OCI-LY7 (cell line): ENCODE measurements at regions not wholly inside any gene's neighbourhood (a gene's known extent, or its start where the extent isn't known, plus 50 kb on each side); places are given as distances from the start of the nearest gene placed in this dataset.

Source experiments
- BruUV-seq: library from RNA; stranded (reverse); fragments of 400-500 nt; replicated peaks from 2 replicates; lab custom pipeline; 2021; lab: Mats Ljungman, UMichigan
- CTCF ChIA-PET: fragments of 300-600 bp; sonication (Branson Sonifier 250); formaldehyde crosslinking; loops from one replicate; lab custom pipeline; 2022; ENCODE audit warnings: antibody characterized with exemption; ENCODE audit not compliant: unreplicated experiment; lab: Charles Lee
- POLR2A ChIA-PET: fragments of 300-600 bp; sonication (Branson Sonifier 250); formaldehyde crosslinking; loops from one replicate; lab custom pipeline; 2022; ENCODE audit warnings: antibody characterized with exemption; lab: Charles Lee
- DNase-seq: peaks from one replicate; pipeline ENCODE4 v3.0.0-alpha.2; 2015; ENCODE audit warnings: low spot score
- H2AFZ ChIP-seq: fragments of 200-600 bp; sonication (generic), shearing (Covaris generic); 2 replicates; pipeline ENCODE4 v1.6.1; 2014; ENCODE audit warnings: mild to moderate bottlenecking, antibody characterized with exemption, low read length, moderate library complexity
- H3K27ac ChIP-seq: fragments of 200-600 bp; sonication (generic); 2 replicates; pipeline ENCODE4 v1.5.1; 2014; ENCODE audit warnings: mixed run types, low read depth, mild to moderate bottlenecking, moderate library complexity, low read length, inconsistent platforms; ENCODE audit not compliant: poor library complexity, severe bottlenecking
- H3K36me3 ChIP-seq: fragments of 200-600 bp; sonication (generic); 2 replicates; pipeline ENCODE4 v1.6.1; 2014; ENCODE audit warnings: mild to moderate bottlenecking, antibody characterized with exemption, low read length, moderate library complexity, mixed read lengths; ENCODE audit not compliant: insufficient read depth
- H3K4me1 ChIP-seq: fragments of 200-600 bp; sonication (generic); 2 replicates; pipeline ENCODE4 v1.5.1; 2014; ENCODE audit warnings: mild to moderate bottlenecking, low read length; ENCODE audit not compliant: insufficient read depth, poor library complexity, severe bottlenecking
- H3K4me2 ChIP-seq: fragments of 200-600 bp; sonication (generic); 2 replicates; pipeline ENCODE4 v1.6.1; 2014; ENCODE audit warnings: mild to moderate bottlenecking, low read length
- H3K4me3 ChIP-seq: fragments of 200-600 bp; sonication (generic); 2 replicates; pipeline ENCODE4 v1.5.1; 2014; ENCODE audit warnings: mild to moderate bottlenecking, low read depth, low read length; ENCODE audit not compliant: poor library complexity, severe bottlenecking
- H3K79me2 ChIP-seq: fragments of 200-600 bp; sonication (generic); 2 replicates; pipeline ENCODE4 v1.6.1; 2016; ENCODE audit warnings: low read depth, mild to moderate bottlenecking, low read length, moderate library complexity, mixed read lengths; ENCODE audit not compliant: insufficient read depth
- H3K9me2 ChIP-seq: fragments of 200-600 bp; sonication (generic); 2 replicates; pipeline ENCODE4 v1.6.1; 2016; ENCODE audit warnings: mild to moderate bottlenecking, low read length, mixed read lengths; ENCODE audit not compliant: insufficient read depth
- H3K9me3 ChIP-seq: fragments of 200-600 bp; sonication (generic); 2 replicates; pipeline ENCODE4 v1.6.1; 2014; ENCODE audit warnings: mild to moderate bottlenecking, mixed run types, low read length, mixed read lengths
- H4K20me1 ChIP-seq: fragments of 200-600 bp; sonication (generic); 2 replicates; pipeline ENCODE4 v1.6.1; 2014; ENCODE audit warnings: mild to moderate bottlenecking, antibody characterized with exemption, low read length, moderate library complexity, mixed read lengths; ENCODE audit not compliant: insufficient read depth
- CTCF ChIP-seq: fragments of 200-600 bp; sonication (generic); conservative IDR thresholded peaks from 2 replicates; pipeline ENCODE4 v1.5.1; 2014; ENCODE audit warnings: mild to moderate bottlenecking, antibody characterized with exemption, low read length, moderate library complexity, mixed read lengths
- EZH2phosphoT487 ChIP-seq: fragments of 200-600 bp; sonication (generic); IDR thresholded peaks from 2 replicates; pipeline ENCODE4 v1.6.1; 2018; ENCODE audit warnings: low read depth, borderline replicate concordance, mild to moderate bottlenecking, mixed run types, antibody characterized with exemption, low read length, moderate library complexity, mixed read lengths
- intact Hi-C: fragments of 100-400 bp; cut with micrococcal nuclease; formaldehyde crosslinking; loops from one replicate; pipeline ENCODE4 v1.10.0; 2022; ENCODE audit not compliant: unreplicated experiment

GRCh38 chr2:148586522-148587128, 57.9 kb upstream of the EPC2 start:
- Histone ChIP-seq H3K4me2 (no peak overlapping the region), H3K4me3 (no peak overlapping the region), H3K9me3 (no peaks in the 10 kb centered on the region), H3K79me2 (no peaks in the 10 kb centered on the region), H2AFZ (no peak overlapping the region), H3K9me2 (no peaks in the 10 kb centered on the region), H4K20me1 (no peaks in the 10 kb centered on the region), H3K36me3 (no peaks in the 10 kb centered on the region), H3K27ac (no peak overlapping the region), H3K4me1 (no peaks in the 10 kb centered on the region)
- no peak for DNase-seq
- ChIA-PET CTCF (no interaction called here), POLR2A (interaction anchor here (0.8 kb wide), 1 partner anchor 15 kb away, joined by 3 read pairs; no protein-coding TSS in a partner anchor)
- intact Hi-C loops, result no loop called here
- no TSS peak for BruUV-seq
- TF ChIP-seq EZH2phosphoT487, result no peak
- no peak for TF ChIP-seq CTCF

- H3K9me3 ChIP-seq, result no peaks in the 10 kb centered on the region
- H3K4me3 ChIP-seq, result no peak overlapping the region
- TF ChIP-seq CTCF (no peak), EZH2phosphoT487 (no peak)
- H3K36me3 ChIP-seq, result no peaks in the 10 kb centered on the region
- H3K9me2 ChIP-seq, result no peaks in the 10 kb centered on the region
- no peaks in the 10 kb centered on the region for H3K79me2 ChIP-seq
- no peak for DNase-seq
- no peak overlapping the region for H2AFZ ChIP-seq
- H3K27ac ChIP-seq, result no peak overlapping the region
- no peaks in the 10 kb centered on the region for H4K20me1 ChIP-seq
- no TSS peak for BruUV-seq
- POLR2A ChIA-PET, result interaction anchor here (0.6 kb wide), 3 partner anchors 14 to 939 kb away, joined by 3 read pairs; no protein-coding TSS in a partner anchor
- H3K4me1 ChIP-seq, result no peaks in the 10 kb centered on the region
- CTCF ChIA-PET, result no interaction called here
- intact Hi-C loops, result no loop called here
- H3K4me2 ChIP-seq, result no peak overlapping the region
Measured at GRCh38 chr2:148590612-148591011, 53.9 kb upstream of the EPC2 start.

GRCh38 chr2:148592791-148593190, 51.8 kb upstream of the EPC2 start:
- ChIA-PET CTCF (no interaction called here), POLR2A (interaction anchor here (1.1 kb wide), 1 partner anchor 9 kb away, joined by 4 read pairs; no protein-coding TSS in a partner anchor)
- no peak for DNase-seq

More at GRCh38 chr2:148592791-148593190, 51.8 kb upstream of the EPC2 start:
- Histone ChIP-seq H3K79me2 (no peaks in the 10 kb centered on the region), H4K20me1 (no peaks in the 10 kb centered on the region), H3K9me3 (no peaks in the 10 kb centered on the region), H3K4me3 (no peak overlapping the region), H3K4me1 (no peaks in the 10 kb centered on the region), H3K4me2 (no peak overlapping the region), H3K9me2 (no peaks in the 10 kb centered on the region), H3K36me3 (no peaks in the 10 kb centered on the region), H2AFZ (no peak overlapping the region), H3K27ac (no peak overlapping the region)
- no TSS peak for BruUV-seq
- TF ChIP-seq CTCF, result no peak
- intact Hi-C loops, result no loop called here
